ENCODE measurements at regions not wholly inside any gene's neighbourhood (a gene's known extent, or its start where the extent isn't known, plus 50 kb on each side); places are given as distances from the start of the nearest gene placed in this dataset.
"Not testable (repeated sequence)": the region's sequence is repeated elsewhere in the genome, so short reads cannot be mapped to it uniquely, and the experiment has no call there.

GRCh38 chr6:122877302-122877701 lies 88.2 kb downstream of the SMPDL3A start:
- Histone ChIP-seq H3K4me3 (no peak overlapping the region), H3K27ac (no peak overlapping the region), H3K36me3 (no peaks in the 10 kb centered on the region), H3K9me3 (no peaks in the 10 kb centered on the region), H3K27me3 (no peaks in the 10 kb centered on the region), H3K4me1 (no peaks in the 10 kb centered on the region)
- DNase-seq, result no peak
- ATAC-seq, result no peak
- TF ChIP-seq CTCF (IDR thresholded peaks at IDR 0.05), result no peak
- intact Hi-C loops (cut with DNase I), result no loop called here

- no peaks in the 10 kb centered on the region for H3K36me3 ChIP-seq
- H3K27ac ChIP-seq, result no peak overlapping the region
- no peaks in the 10 kb centered on the region for H3K27me3 ChIP-seq
- intact Hi-C loops (cut with DNase I), result no loop called here
- no peak for DNase-seq
- ATAC-seq, result no peak
- no peaks in the 10 kb centered on the region for H3K9me3 ChIP-seq
- H3K4me1 ChIP-seq, result no peaks in the 10 kb centered on the region
- H3K4me3 ChIP-seq, result no peak overlapping the region
- TF ChIP-seq CTCF (IDR thresholded peaks at IDR 0.05), result no peak
These were observed 89.7 kb downstream of the SMPDL3A start for GRCh38 chr6:122878796-122879195.

- TF ChIP-seq CTCF (IDR thresholded peaks at IDR 0.05), result no peak
- ATAC-seq, result no peak
- H3K4me1 ChIP-seq, result no peaks in the 10 kb centered on the region
- no peaks in the 10 kb centered on the region for H3K36me3 ChIP-seq
- no peak for DNase-seq
- intact Hi-C loops (cut with DNase I), result no loop called here
- H3K27me3 ChIP-seq, result no peaks in the 10 kb centered on the region
- H3K9me3 ChIP-seq, result no peaks in the 10 kb centered on the region
- no peak overlapping the region for H3K27ac ChIP-seq
- no peak overlapping the region for H3K4me3 ChIP-seq
These were observed 97.4 kb downstream of the SMPDL3A start for GRCh38 chr6:122886481-122886880.

GRCh38 chr6:122887941-122888340 lies 98.9 kb downstream of the SMPDL3A start:
- DNase-seq (no peak), ATAC-seq (no peak)
- intact Hi-C loops (cut with DNase I), result no loop called here
- TF ChIP-seq CTCF (IDR thresholded peaks at IDR 0.05), result no peak
- Histone ChIP-seq H3K9me3 (no peaks in the 10 kb centered on the region), H3K27me3 (no peaks in the 10 kb centered on the region), H3K4me3 (no peak overlapping the region), H3K4me1 (no peaks in the 10 kb centered on the region), H3K27ac (no peak overlapping the region), H3K36me3 (no peaks in the 10 kb centered on the region)

GRCh38 chr6:122888680-122889079 lies 99.6 kb downstream of the SMPDL3A start:
- H3K27me3 ChIP-seq; H3K9me3 ChIP-seq; ATAC-seq; H3K36me3 ChIP-seq; H3K4me1 ChIP-seq; DNase-seq; H3K27ac ChIP-seq; intact Hi-C loops (cut with DNase I); H3K4me3 ChIP-seq: not testable (repeated sequence)

- H3K9me3 ChIP-seq, result no peaks in the 10 kb centered on the region
- H3K27me3 ChIP-seq, result no peaks in the 10 kb centered on the region
- DNase-seq (no peak), ATAC-seq (no peak)
- no peaks in the 10 kb centered on the region for H3K4me1 ChIP-seq
- no peak for TF ChIP-seq CTCF (IDR thresholded peaks at IDR 0.05)
- no peak overlapping the region for H3K4me3 ChIP-seq
- intact Hi-C loops (cut with DNase I), result no loop called here
- H3K27ac ChIP-seq, result no peak overlapping the region
- no peaks in the 10 kb centered on the region for H3K36me3 ChIP-seq
These were observed 101.2 kb downstream of the SMPDL3A start for GRCh38 chr6:122890250-122890649.
